ENCODE measurements at regions not wholly inside any gene's neighbourhood (a gene's known extent, or its start where the extent isn't known, plus 50 kb on each side); places are given as distances from the start of the nearest gene placed in this dataset.

- ChIA-PET CTCF (no interaction called here), RAD21 (ENCODE audit: low non-redundant PET in 1 of 2, low total read pairs in 2 of 2, uncharacterized antibody in 2 of 2, unreplicated experiment in 2 of 2) (no interaction called here), POLR2A (no interaction called here)
- H3K9me2 ChIP-seq (ENCODE audit: insufficient read depth): no peaks in the 10 kb centered on the region
- no peaks in the 10 kb centered on the region for H3K9me3 ChIP-seq (ENCODE audit: control insufficient read depth in 1 of 2, insufficient read depth in 1 of 2, low read depth in 1 of 2, low read length in 2 of 2)
- no TSS peak for BruUV-seq (replicated peaks)
- H3K9ac ChIP-seq (ENCODE audit: low read length): no peak overlapping the region
- H4K20me1 ChIP-seq (ENCODE audit: insufficient read depth): no peaks in the 10 kb centered on the region
- no peak overlapping the region for H3K4me2 ChIP-seq (ENCODE audit: low read length)
- no peak for ATAC-seq
- no peak overlapping the region for H3K27ac ChIP-seq (ENCODE audit: low read depth, low read length)
- no peaks in the 10 kb centered on the region for H3K27me3 ChIP-seq (ENCODE audit: insufficient read depth, low read length)
- H2AFZ ChIP-seq (ENCODE audit: low read depth, low read length, poor library complexity, severe bottlenecking): no peak overlapping the region
- no peak overlapping the region for H3K4me3 ChIP-seq (replicated peaks in 1 of 2; ENCODE audit: low read depth in 1 of 2, low read length in 2 of 2)
- intact Hi-C loops (cut with micrococcal nuclease): no loop called here
- H3K79me2 ChIP-seq (ENCODE audit: insufficient read depth, low read length): no peaks in the 10 kb centered on the region
- no peaks in the 10 kb centered on the region for H3K4me1 ChIP-seq (ENCODE audit: control insufficient read depth in 1 of 2, insufficient read depth in 2 of 2, low read length in 2 of 2)
- TF ChIP-seq SIN3A (IDR thresholded peaks at IDR 0.05; ENCODE audit: low read depth): no peak
- no peak for TF ChIP-seq EZH2 (IDR thresholded peaks at IDR 0.05)
- no peak for TF ChIP-seq POLR2AphosphoS5 (IDR thresholded peaks at IDR 0.05; ENCODE audit: low read depth, low read length)
- no peak for DNase-seq (ENCODE audit: low read depth, low spot score)
- H3K36me3 ChIP-seq (ENCODE audit: control insufficient read depth in 1 of 2, insufficient read depth in 2 of 2, low read length in 2 of 2): no peaks in the 10 kb centered on the region
These were observed 56.3 kb upstream of the BMPER start for GRCh38 chr7:33849004-33849403.

GRCh38 chr7:33849971-33850559 lies 55.3 kb upstream of the BMPER start:
- ATAC-seq (no peak), DNase-seq (ENCODE audit: low read depth, low spot score) (no peak)
- TF ChIP-seq ATF3 (IDR thresholded peaks at IDR 0.05) (no peak), EGR1 (IDR thresholded peaks at IDR 0.05; ENCODE audit: low read depth) (no peak), POLR2A (IDR thresholded peaks at IDR 0.05; ENCODE audit: borderline replicate concordance, extremely low read depth, insufficient read depth, insufficient read length) (no peak), CBX3 (IDR thresholded peaks at IDR 0.05; ENCODE audit: low read depth) (no peak), EZH2phosphoT487 (IDR thresholded peaks at IDR 0.05; ENCODE audit: borderline replicate concordance) (no peak), SRF (IDR thresholded peaks at IDR 0.05; ENCODE audit: low read depth) (no peak), POLR2AphosphoS5 (IDR thresholded peaks at IDR 0.05; ENCODE audit: low read depth, low read length) (no peak), YY1 (IDR thresholded peaks at IDR 0.05; ENCODE audit: extremely low read depth, insufficient replicate concordance, low read depth, low read length) (no peak)
- no peak overlapping the region for H3K27ac ChIP-seq (ENCODE audit: low read depth, low read length)
- H3K9me3 ChIP-seq (ENCODE audit: control insufficient read depth in 1 of 2, insufficient read depth in 1 of 2, low read depth in 1 of 2, low read length in 2 of 2): no peaks in the 10 kb centered on the region
- H3K9ac ChIP-seq (ENCODE audit: low read length): no peak overlapping the region
- no peak overlapping the region for H2AFZ ChIP-seq (ENCODE audit: low read depth, low read length, poor library complexity, severe bottlenecking)
- H3K9me2 ChIP-seq (ENCODE audit: insufficient read depth): no peaks in the 10 kb centered on the region
- H4K20me1 ChIP-seq (ENCODE audit: insufficient read depth): no peaks in the 10 kb centered on the region
- ChIA-PET POLR2A (no interaction called here), RAD21 (ENCODE audit: low non-redundant PET in 1 of 2, low total read pairs in 2 of 2, uncharacterized antibody in 2 of 2, unreplicated experiment in 2 of 2) (no interaction called here), CTCF (no interaction called here)
- no peaks in the 10 kb centered on the region for H3K4me1 ChIP-seq (ENCODE audit: control insufficient read depth in 1 of 2, insufficient read depth in 2 of 2, low read length in 2 of 2)
- no peaks in the 10 kb centered on the region for H3K79me2 ChIP-seq (ENCODE audit: insufficient read depth, low read length)
- H3K4me3 ChIP-seq (replicated peaks in 1 of 2; ENCODE audit: low read depth in 1 of 2, low read length in 2 of 2): no peak overlapping the region
- no TSS peak for BruUV-seq (replicated peaks)
- intact Hi-C loops (cut with micrococcal nuclease): no loop called here
- H3K4me2 ChIP-seq (ENCODE audit: low read length): no peak overlapping the region
- H3K27me3 ChIP-seq (ENCODE audit: insufficient read depth, low read length): no peaks in the 10 kb centered on the region
- no peaks in the 10 kb centered on the region for H3K36me3 ChIP-seq (ENCODE audit: control insufficient read depth in 1 of 2, insufficient read depth in 2 of 2, low read length in 2 of 2)

Data from HCT116 (cell line).